Transverse colon (tissue), 4 donors: ENCODE measurements at regions not wholly inside any gene's neighbourhood (a gene's known extent, or its start where the extent isn't known, plus 50 kb on each side); places are given as distances from the start of the nearest gene placed in this dataset.

Experiments
- CTCF ChIP-seq, 5 experiments: fragments of 200-600 bp in 3 of 5; fragments of 450-650 bp in 2 of 5; sonication (generic) in 3 of 5; IDR thresholded peaks; 1 replicate in 2 of 5; 2 replicates in 3 of 5; pipeline ENCODE4 v1.5.1; 2016 to 2017; ENCODE audit warnings: antibody characterized with exemption in 5 of 5, inconsistent platforms in 3 of 5, mild to moderate bottlenecking in 2 of 5, moderate library complexity in 1 of 5
- EP300 ChIP-seq: sonication (generic); formaldehyde crosslinking; IDR thresholded peaks from one replicate; pipeline ENCODE4 v1.6.1; 2017; ENCODE audit warnings: antibody characterized with exemption, low read depth
- POLR2A ChIP-seq: fragments of 450-650 bp; IDR thresholded peaks from one replicate; pipeline ENCODE4 v1.6.1; 2016; ENCODE audit warnings: antibody characterized with exemption, mild to moderate bottlenecking, moderate library complexity
- POLR2AphosphoS5 ChIP-seq, 3 donors: sonication (generic); formaldehyde crosslinking; IDR thresholded peaks; one replicate each; pipeline ENCODE4 v1.6.1; 2016; ENCODE audit warnings: antibody characterized with exemption in 3 of 3

- TF ChIP-seq CTCF (IDR thresholded peaks at IDR 0.05) (no peak), EP300 (no peak), POLR2A (no peak), POLR2AphosphoS5 (IDR thresholded peaks at IDR 0.05) (no peak)
Measured at GRCh38 chr9:109857336-109857735, 77.3 kb downstream of the PALM2AKAP2 start.
